Retinal pigment epithelial cell (primary cell): ENCODE measurements at regions not wholly inside any gene's neighbourhood (a gene's known extent, or its start where the extent isn't known, plus 50 kb on each side); places are given as distances from the start of the nearest gene placed in this dataset.

Experiments used
- DNase-seq: peaks from one replicate; pipeline ENCODE4 v3.0.0-alpha.2; 2010; ENCODE audit warnings: low read depth
- H3K4me3 ChIP-seq: 2 replicates; pipeline ENCODE4 v1.5.1; 2011; ENCODE audit warnings: mild to moderate bottlenecking, low read length, control low read depth, moderate library complexity
- CTCF ChIP-seq: conservative IDR thresholded peaks from 2 replicates; pipeline ENCODE4 v1.5.1; 2011; ENCODE audit warnings: low read depth, low read length, control low read depth, inconsistent platforms

- H3K4me3 ChIP-seq = no peak overlapping the region
- DNase-seq = no peak
- TF ChIP-seq CTCF = no peak
These were observed 831.0 kb downstream of the TFAP2A start for GRCh38 chr6:9583753-9584352.

- no peak overlapping the region for H3K4me3 ChIP-seq
- TF ChIP-seq CTCF = no peak
- no peak for DNase-seq
These were observed 833.7 kb downstream of the TFAP2A start for GRCh38 chr6:9581155-9581554.

GRCh38 chr6:9576521-9576920 is 838.4 kb downstream of the TFAP2A start:
- no peak overlapping the region for H3K4me3 ChIP-seq
- DNase-seq = no peak
- no peak for TF ChIP-seq CTCF

- H3K4me3 ChIP-seq = no peak overlapping the region
- no peak for TF ChIP-seq CTCF
These were observed 848.8 kb downstream of the TFAP2A start for GRCh38 chr6:9566096-9566495.

GRCh38 chr6:9564021-9564420 is 850.9 kb downstream of the TFAP2A start:
- TF ChIP-seq CTCF = no peak

More at GRCh38 chr6:9566096-9566495, 848.8 kb downstream of the TFAP2A start:
- DNase-seq = no peak

GRCh38 chr6:9563568-9563967 is 851.3 kb downstream of the TFAP2A start:
- no peak for TF ChIP-seq CTCF
- DNase-seq = no peak
- no peak overlapping the region for H3K4me3 ChIP-seq

More at GRCh38 chr6:9564021-9564420, 850.9 kb downstream of the TFAP2A start:
- H3K4me3 ChIP-seq = no peak overlapping the region
- DNase-seq = no peak

GRCh38 chr6:9554806-9555205 is 860.1 kb downstream of the TFAP2A start:
- no peak for TF ChIP-seq CTCF
- no peak for DNase-seq
- H3K4me3 ChIP-seq = no peak overlapping the region
